ENCODE measurements at regions not wholly inside any gene's neighbourhood (a gene's known extent, or its start where the extent isn't known, plus 50 kb on each side); places are given as distances from the start of the nearest gene placed in this dataset.
A peak's percentile ranks its signal among the peaks of the same experiment; 100 is the strongest.

- no peak for DNase-seq
Measured at GRCh38 chr5:168159425-168159824, 132.0 kb upstream of the WWC1 start.

DNA sequence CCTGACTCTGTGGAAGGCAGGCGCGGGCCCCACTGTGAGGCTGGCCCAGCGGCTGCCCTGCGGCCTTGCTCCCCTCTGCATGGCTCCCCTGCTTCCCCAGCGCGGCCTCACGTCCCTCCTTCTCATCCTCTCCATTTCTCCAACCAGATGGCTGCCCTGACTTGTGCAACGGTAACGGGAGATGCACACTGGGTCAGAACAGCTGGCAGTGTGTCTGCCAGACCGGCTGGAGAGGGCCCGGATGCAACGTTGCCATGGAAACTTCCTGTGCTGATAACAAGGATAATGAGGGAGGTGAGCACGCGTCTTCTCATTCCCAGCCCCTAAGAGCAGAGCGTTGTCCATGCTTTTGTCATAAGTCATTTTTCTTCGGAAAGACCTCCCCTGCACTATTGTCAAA lies 129.0 kb upstream of the WWC1 start:
- DNase-seq: peak in 1 of 2 experiments; percentile 41

- no peak for DNase-seq
Measured at GRCh38 chr5:168163966-168164365, 127.5 kb upstream of the WWC1 start.

- DNase-seq: no peak
Measured at GRCh38 chr5:168165221-168165914, 126.1 kb upstream of the WWC1 start.

DNA sequence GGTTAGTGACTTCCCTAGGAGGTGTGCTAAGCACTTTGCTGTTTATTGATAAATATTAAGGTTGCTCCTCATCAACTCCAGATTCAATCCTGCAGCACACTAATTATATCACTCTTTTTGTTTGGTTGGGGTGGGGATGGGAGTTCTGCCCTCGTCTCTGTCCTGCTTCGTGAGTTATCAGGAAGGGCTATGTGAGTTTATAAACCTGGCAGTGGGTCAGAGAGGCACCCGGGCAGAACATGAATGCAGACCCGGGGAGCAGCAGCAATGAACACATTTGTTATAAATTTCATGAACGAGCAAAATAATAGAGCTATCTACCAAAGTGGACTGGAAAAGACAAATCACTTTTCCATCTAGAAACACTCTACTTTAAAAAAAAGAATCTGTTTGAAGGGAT lies 125.5 kb upstream of the WWC1 start:
- no peak for DNase-seq

- DNase-seq: no peak
Measured at GRCh38 chr5:168167338-168167737, 124.1 kb upstream of the WWC1 start.

GRCh38 chr5:168168978-168169698 lies 122.3 kb upstream of the WWC1 start:
- DNase-seq: no peak

- no peak for DNase-seq
Measured at GRCh38 chr5:168169791-168170190, 121.7 kb upstream of the WWC1 start.

- DNase-seq: no peak
Measured at GRCh38 chr5:168171901-168172759, 119.3 kb upstream of the WWC1 start.

DNA sequence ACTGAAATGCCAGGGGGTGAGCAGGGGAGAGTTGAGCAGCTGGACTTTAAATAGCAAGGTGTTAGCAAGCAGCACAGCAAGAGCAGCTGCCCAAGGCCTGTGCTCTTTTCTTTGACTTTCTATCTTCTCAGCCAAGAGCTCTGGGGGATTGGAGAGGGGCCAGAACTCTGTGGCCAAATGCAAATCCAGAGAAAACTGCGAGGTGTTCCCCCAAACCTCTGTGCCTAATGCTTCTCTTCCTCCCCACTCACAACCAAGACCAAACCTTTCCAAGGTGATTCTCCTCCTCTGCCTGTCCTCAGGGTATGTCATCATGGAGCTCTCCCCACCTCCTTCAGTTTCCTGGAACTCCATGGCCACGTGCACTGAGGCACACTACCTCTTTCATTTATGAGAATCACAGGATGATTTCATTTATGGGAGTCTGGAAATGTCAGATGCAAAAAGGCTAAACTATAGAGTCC lies 118.7 kb upstream of the WWC1 start:
- no peak for DNase-seq

- no peak for DNase-seq
Measured at GRCh38 chr5:168174376-168174775, 117.1 kb upstream of the WWC1 start.

GRCh38 chr5:168176251-168176650 lies 115.2 kb upstream of the WWC1 start:
- no peak for DNase-seq

DNA sequence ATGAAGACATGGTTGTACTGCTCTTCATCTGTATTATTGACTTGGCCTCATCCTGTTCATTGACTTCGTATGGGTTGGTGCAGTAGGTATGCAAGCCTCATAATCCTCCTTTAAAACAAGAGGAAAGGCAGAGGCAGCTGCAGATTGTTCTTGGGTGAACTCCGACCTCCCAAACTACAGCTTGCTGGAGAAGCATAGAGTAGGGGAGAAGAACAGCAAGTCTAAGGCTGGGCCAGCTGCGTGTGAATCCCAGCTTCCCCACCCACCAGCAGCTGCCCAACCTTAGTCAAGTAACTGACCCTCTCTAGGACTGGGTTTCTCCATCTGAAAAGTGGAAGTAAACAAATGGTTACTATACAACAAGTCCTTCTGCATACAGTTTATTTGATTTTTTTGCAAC lies 114.5 kb upstream of the WWC1 start:
- DNase-seq: no peak

DNA sequence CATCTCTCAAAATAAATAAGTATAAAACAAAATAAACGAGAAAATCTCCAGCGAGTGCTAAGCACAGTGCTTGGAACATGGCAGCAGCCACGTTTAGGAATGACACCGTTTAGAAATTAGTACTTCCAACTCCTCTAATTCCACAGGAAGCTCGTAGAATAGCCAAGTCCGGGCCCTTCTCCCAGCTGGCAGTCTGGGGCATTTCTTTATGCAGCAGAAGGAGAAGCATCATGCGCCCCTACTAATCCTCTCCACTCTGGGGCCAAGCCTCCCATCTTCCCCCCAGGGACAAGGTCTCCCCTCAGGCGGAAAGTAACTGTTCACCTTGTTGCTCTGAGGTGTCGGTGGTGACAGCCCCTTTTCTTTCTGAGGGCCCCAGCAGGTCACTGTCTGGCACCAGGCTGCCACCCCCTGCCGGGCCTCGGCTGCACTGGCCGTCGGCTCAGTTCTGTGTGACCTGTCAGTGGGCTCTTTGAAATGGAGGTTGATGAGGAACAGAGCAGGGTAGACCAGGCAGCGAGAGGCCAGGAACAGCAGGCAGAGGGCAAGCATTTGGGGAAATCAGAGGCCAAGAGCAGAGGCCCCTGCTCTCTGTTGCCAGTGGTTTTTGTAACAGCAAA lies 113.5 kb upstream of the WWC1 start:
- no peak for DNase-seq

DNA sequence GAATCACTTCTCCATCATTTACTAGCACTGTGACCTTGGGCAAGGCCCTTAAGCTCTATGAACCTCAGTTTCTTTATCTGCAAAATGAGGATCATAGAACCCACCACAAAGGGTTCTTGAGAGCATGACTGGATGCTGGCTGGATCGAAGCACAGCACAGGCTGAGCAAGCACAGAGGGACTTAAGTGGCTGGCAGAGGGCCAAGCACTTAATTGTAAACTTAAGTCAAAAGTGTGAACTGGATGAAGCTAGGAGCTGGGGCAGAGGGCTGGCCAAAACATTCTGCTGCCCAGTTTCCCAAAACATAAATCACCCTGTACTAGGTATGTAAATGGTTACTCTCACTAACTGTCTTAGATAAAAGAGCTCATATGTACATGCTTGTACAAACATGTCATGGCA lies 112.3 kb upstream of the WWC1 start:
- no peak for DNase-seq

DNA sequence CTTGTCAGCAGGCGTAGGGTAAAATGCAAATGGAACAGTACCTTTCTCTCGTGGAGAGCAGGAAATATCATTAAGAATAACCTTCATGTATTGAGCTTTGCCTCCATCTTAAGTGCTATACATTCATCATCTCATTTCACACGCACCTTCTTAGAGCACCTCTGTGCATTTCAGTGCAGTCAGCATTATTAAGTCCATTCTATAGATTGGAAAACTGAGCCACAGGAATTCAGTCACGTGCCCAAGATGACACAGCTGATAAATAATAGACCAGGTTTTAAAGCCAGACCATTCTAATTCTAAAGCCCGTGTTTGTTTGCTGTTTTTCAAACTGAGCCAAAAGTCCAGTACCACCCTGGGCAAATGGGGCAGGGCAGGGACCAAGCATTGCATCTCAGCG lies 109.2 kb upstream of the WWC1 start:
- DNase-seq: no peak

DNA sequence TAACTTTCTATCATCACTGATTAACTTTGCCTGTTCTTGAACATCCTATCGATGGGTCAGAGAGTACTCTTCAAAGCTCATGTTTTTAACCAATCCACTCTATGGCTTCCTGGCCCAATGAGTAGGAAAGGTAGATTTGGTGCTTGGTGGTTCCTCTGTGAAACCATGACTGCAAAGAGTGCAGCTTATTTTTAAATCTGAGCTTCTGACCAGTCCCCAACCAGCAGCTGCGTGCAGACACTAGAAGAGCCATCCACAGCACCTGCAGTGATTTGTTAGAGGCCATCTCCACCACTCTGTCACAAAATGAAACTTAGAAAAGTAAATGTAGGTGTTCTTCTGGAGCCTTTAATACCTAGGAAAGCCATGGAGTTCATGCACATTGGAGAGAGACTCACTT lies 107.3 kb upstream of the WWC1 start:
- no peak for DNase-seq

DNA sequence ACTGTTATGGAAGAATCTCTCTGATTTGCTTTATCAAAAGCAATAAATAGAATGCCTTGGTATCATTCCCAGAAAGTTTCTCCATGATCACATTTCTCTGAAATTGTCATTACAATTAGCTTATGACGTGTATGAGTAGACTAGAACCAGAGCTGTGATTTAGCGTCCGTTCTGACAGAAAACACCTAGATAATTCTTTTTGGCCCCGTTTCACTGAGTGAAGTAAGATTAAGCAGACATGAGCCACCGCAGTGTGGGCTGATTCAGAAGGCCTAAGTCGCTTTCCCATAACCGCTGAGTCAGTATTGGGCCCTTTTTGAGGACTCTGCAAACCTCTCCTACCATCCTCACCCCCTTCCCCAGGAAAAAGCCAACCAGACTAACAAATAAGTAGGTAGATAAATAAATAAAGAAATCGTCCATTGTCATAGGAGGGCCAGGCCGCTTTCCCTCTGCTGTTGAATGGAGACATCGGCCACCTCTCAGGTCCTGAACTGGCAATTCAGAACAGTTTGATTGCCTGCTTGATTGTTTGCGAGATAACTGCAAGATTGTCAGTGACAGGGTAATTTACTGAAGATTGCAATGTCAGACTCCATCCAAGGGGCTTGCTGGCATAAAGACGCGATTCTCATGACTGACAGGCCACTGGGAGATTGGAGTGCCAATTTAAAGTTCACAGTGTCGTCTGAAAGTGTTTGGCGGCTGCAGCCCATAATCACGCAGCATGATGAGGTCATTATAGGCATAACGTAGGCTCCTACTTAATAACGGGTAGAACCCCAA lies 105.0 kb upstream of the WWC1 start:
- no peak for DNase-seq

DNA sequence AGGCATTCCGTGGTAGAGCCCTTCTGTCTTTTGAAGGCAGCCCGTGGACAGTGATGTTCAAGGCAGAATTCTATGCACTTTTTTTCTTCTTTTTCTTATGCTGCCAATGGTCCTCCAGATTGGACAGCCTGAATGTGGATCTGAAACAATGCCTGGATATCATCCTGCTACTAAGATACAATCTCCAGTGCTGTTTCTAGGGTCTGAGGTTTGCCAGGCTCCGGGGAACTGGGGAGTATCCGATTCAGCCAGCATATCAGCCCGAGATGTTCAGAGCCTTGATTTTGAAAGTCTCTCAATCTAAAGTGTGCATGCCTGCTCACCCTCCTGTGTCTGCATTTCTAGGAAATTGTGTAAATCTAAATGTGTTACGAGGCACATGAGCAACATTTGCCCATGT lies 103.8 kb upstream of the WWC1 start:
- DNase-seq: no peak

DNA sequence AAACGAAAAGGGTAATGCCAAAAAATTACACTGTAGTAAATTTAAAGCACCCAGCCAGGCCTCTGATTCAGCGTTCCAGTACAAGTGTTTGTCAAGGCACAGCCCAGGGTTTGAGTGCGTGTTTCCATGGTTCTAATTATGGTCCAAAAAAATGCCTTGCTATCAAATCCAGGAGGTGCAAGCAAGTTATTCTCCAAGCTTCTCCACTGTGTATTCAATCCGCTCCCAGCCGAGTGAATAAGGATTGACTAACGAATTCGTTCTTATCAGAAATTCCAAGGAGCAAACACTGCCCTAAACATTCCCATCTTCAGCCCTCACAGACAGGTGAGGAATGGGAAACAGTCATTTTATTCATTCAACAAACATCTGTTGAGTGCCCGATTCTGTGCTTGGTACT lies 103.3 kb upstream of the WWC1 start:
- no peak for DNase-seq

- no peak for DNase-seq
Measured at GRCh38 chr5:168192120-168192519, 99.3 kb upstream of the WWC1 start.

GRCh38 chr5:168193493-168194250 lies 97.8 kb upstream of the WWC1 start:
- DNase-seq: no peak
